ENCODE measurements at regions not wholly inside any gene's neighbourhood (a gene's known extent, or its start where the extent isn't known, plus 50 kb on each side); places are given as distances from the start of the nearest gene placed in this dataset.
"Not testable (repeated sequence)": the region's sequence is repeated elsewhere in the genome, so short reads cannot be mapped to it uniquely, and the experiment has no call there.

DNA sequence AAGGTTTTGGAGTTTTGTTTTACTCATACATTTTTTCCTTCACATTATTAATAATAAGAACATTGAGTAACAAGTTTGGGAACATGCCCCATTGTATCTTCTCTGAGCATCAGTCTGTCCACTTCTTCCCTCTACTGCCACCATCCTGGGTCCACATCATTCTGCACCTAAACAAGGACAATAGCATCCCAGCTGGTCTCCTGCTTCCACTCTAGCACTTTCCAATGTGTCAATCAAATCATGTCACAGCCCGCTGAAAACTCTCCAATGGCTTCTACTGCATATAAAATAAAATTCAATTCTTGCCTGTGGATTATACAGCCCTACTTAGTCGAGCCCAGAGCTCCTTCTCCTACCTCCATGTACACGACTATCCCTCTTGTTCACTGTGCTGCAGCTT, 66.8 kb upstream of the RBPJ start:
- DNase-seq, result no peak
- H3K4me3 Mint-ChIP-seq, result no peak overlapping the region
- no peak overlapping the region for H3K27ac Mint-ChIP-seq
- H3K9me3 Mint-ChIP-seq, result no peaks in the 10 kb centered on the region
- POLR2A ChIA-PET, result no interaction called here
- ATAC-seq (ENCODE audit: low read depth), result no peak
- H3K4me1 Mint-ChIP-seq, result no peaks in the 10 kb centered on the region
- H3K36me3 Mint-ChIP-seq, result no peaks in the 10 kb centered on the region
- peaks cover 2% of the 10 kb centered on the region for H3K27me3 Mint-ChIP-seq

GRCh38 chr4:26255989-26256388, 64.8 kb upstream of the RBPJ start:
- no peak overlapping the region for H3K4me3 Mint-ChIP-seq
- no peak for ATAC-seq (ENCODE audit: low read depth)
- DNase-seq, result no peak
- no peaks in the 10 kb centered on the region for H3K36me3 Mint-ChIP-seq
- POLR2A ChIA-PET, result interaction anchor here (0.6 kb wide), 1 partner anchor 23 kb away, joined by 3 read pairs; no protein-coding TSS in a partner anchor
- no peak overlapping the region for H3K27ac Mint-ChIP-seq
- peaks cover 9% of the 10 kb centered on the region for H3K27me3 Mint-ChIP-seq
- H3K9me3 Mint-ChIP-seq, result no peaks in the 10 kb centered on the region
- no peaks in the 10 kb centered on the region for H3K4me1 Mint-ChIP-seq

DNA sequence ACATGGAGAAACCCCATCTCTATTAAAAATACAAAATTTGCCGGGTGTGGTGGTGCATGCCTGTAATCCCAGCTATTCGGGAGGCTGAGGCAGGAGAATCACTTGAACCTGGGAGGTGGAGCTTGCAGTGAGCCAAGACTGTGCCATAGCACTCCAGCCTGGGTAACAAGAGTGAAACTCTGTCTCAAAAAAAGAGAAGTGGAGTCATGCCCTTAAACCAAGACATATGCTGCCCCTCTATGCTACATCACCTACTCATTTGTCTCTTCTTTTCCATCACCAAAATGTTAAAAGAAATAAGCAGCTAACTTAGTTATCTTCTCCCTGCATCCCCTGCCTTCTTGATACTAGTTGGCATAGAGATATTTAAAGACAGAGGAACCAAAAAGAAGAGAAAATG, 63.4 kb upstream of the RBPJ start:
- H3K4me3 Mint-ChIP-seq; DNase-seq; H3K36me3 Mint-ChIP-seq; H3K9me3 Mint-ChIP-seq; H3K4me1 Mint-ChIP-seq; ATAC-seq (ENCODE audit: low read depth); H3K27ac Mint-ChIP-seq; POLR2A ChIA-PET: not testable (repeated sequence)
- peaks cover 14% of the 10 kb centered on the region for H3K27me3 Mint-ChIP-seq

DNA sequence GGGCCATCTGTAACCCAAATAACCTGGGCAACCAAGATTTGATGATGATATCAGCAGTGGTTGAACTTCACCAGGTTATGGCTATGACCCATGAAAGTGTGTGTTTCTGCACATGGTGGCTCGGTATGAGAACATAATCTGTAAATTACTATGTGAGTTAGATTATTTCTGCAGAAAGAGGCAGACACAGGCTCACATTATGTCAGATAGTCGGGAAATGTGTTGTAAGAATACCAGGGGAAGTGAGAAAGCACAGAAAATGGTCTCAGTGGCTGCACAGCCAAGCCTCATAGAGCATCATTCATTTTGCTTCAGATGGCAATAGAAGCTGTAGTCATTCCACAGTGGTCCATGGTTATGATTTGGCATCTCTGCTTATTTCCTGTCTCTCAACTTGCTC, 63.0 kb upstream of the RBPJ start:
- POLR2A ChIA-PET, result no interaction called here
- H3K4me1 Mint-ChIP-seq, result no peaks in the 10 kb centered on the region
- H3K4me3 Mint-ChIP-seq, result no peak overlapping the region
- H3K27ac Mint-ChIP-seq, result no peak overlapping the region
- ATAC-seq (ENCODE audit: low read depth) (no peak), DNase-seq (no peak)
- peaks cover 14% of the 10 kb centered on the region for H3K27me3 Mint-ChIP-seq
- peaks cover 2% of the 10 kb centered on the region for H3K36me3 Mint-ChIP-seq
- H3K9me3 Mint-ChIP-seq, result peaks cover 2% of the 10 kb centered on the region

DNA sequence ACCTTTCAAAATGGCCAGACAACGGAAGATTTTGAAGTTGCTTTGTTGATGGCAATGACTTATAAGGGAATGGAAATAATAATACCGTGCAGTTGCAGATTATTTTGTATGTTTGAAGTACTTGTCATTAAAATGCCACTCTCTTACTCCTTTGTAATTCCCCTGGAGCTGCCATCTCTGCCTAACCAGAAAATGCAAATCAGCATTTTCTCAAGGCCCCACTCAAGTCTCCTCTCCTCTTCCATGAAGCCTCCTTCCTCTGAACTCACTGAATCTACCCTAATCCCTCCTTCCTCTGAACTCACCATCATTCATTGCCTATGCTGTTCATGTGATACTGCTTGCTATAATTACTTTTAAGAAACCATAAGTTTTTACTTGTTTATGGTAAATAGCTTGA, 60.2 kb upstream of the RBPJ start:
- DNase-seq, result no peak
- ATAC-seq (ENCODE audit: low read depth), result no peak
- Mint-ChIP-seq H3K27me3 (peaks cover 18% of the 10 kb centered on the region), H3K9me3 (peaks cover 4% of the 10 kb centered on the region), H3K27ac (no peak overlapping the region), H3K4me3 (no peak overlapping the region), H3K36me3 (peaks cover 2% of the 10 kb centered on the region), H3K4me1 (no peaks in the 10 kb centered on the region)
- POLR2A ChIA-PET, result no interaction called here

DNA sequence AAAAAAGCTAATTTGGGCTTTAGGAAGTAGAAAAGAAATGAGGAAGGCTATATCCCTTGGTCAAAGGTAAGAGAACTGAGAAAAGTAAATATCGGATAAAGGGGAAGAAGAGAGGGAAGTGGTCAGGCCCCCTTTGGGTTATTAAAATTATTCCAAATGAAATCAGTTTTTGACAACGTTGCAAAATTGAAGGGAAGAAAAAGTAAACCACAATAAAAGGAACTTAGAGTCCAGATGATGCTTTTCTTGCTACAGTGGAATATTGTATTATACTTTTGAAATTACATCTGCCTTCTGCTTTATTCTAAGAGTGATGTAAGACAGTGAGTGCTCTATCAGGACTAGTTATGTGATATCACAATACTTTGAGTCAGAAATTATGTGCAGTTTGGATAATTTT, 59.4 kb upstream of the RBPJ start:
- Mint-ChIP-seq H3K27me3 (peaks cover 17% of the 10 kb centered on the region), H3K9me3 (peaks cover 4% of the 10 kb centered on the region), H3K27ac (no peak overlapping the region), H3K4me3 (no peak overlapping the region), H3K4me1 (no peaks in the 10 kb centered on the region), H3K36me3 (peaks cover 2% of the 10 kb centered on the region)
- ATAC-seq (ENCODE audit: low read depth) (no peak), DNase-seq (no peak)
- POLR2A ChIA-PET, result no interaction called here

- POLR2A ChIA-PET, result no interaction called here
- Mint-ChIP-seq H3K9me3 (peaks cover 4% of the 10 kb centered on the region), H3K4me1 (no peaks in the 10 kb centered on the region), H3K4me3 (no peak overlapping the region), H3K27ac (no peak overlapping the region), H3K27me3 (peaks cover 17% of the 10 kb centered on the region), H3K36me3 (peaks cover 2% of the 10 kb centered on the region)
- ATAC-seq (ENCODE audit: low read depth) (no peak), DNase-seq (no peak)
Observed at GRCh38 chr4:26263165-26263564, 57.6 kb upstream of the RBPJ start.

GRCh38 chr4:26264109-26264508, 56.7 kb upstream of the RBPJ start:
- Mint-ChIP-seq H3K4me1 (peaks cover 3% of the 10 kb centered on the region), H3K36me3 (peaks cover 2% of the 10 kb centered on the region), H3K27ac (no peak overlapping the region), H3K27me3 (peaks cover 17% of the 10 kb centered on the region), H3K9me3 (peaks cover 4% of the 10 kb centered on the region), H3K4me3 (no peak overlapping the region)
- POLR2A ChIA-PET, result no interaction called here
- no peak for DNase-seq
- no peak for ATAC-seq (ENCODE audit: low read depth)

DNA sequence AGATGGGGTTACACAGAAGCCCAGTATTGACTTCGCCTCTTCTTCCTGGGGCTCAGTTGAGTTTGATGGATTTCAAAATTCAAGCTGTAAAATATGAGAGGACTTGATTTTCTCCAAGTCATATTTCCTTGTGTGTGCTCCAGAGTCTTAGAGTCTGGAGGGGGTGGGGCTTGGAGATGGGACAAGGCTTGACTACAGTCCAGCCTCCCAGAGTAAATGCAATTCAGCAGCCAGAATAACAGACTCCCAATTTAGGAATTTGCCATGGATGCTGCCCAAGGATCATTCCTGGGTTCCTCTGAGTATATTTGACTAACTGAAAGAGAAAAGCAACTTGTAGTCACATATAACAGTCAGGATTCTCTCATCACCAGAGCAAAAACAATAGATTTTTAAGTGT, 53.7 kb upstream of the RBPJ start:
- Mint-ChIP-seq H3K36me3 (peaks cover 2% of the 10 kb centered on the region), H3K27ac (no peak overlapping the region), H3K4me3 (no peak overlapping the region), H3K9me3 (peaks cover 4% of the 10 kb centered on the region), H3K27me3 (peaks cover 8% of the 10 kb centered on the region), H3K4me1 (peaks cover 3% of the 10 kb centered on the region)
- no peak for DNase-seq
- ATAC-seq (ENCODE audit: low read depth), result no peak
- POLR2A ChIA-PET, result no interaction called here

DNA sequence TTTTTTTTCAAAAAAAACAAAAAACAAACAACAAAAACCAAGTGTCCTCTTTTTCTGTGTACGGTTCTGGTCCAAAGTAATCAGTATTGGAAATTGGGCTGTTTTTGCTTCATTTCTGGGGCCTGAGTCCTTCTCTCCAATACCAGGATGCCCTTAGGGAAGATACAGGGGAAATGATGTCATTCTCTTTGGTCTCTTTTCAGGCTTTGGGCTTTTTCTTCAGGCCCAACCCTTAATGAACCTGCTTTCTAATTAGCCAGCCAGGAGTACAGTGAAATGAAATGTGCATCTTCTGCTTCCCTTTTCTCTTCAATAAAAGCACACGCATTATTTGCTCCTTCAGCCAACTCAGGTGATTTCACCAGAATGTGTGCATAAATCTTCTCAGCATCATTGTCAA, 52.6 kb upstream of the RBPJ start:
- DNase-seq, result no peak
- Mint-ChIP-seq H3K4me3 (no peak overlapping the region), H3K27me3 (peaks cover 7% of the 10 kb centered on the region), H3K4me1 (peaks cover 11% of the 10 kb centered on the region), H3K27ac (no peak overlapping the region), H3K9me3 (peaks cover 3% of the 10 kb centered on the region), H3K36me3 (no peaks in the 10 kb centered on the region)
- no peak for ATAC-seq (ENCODE audit: low read depth)
- POLR2A ChIA-PET, result no interaction called here

- ATAC-seq (ENCODE audit: low read depth) (no peak), DNase-seq (no peak)
- H3K36me3 Mint-ChIP-seq, result no peaks in the 10 kb centered on the region
- H3K4me1 Mint-ChIP-seq, result peaks cover 15% of the 10 kb centered on the region
- H3K27me3 Mint-ChIP-seq, result peaks cover 7% of the 10 kb centered on the region
- POLR2A ChIA-PET, result no interaction called here
- H3K9me3 Mint-ChIP-seq, result peaks cover 3% of the 10 kb centered on the region
- no peak overlapping the region for H3K27ac Mint-ChIP-seq
- H3K4me3 Mint-ChIP-seq, result no peak overlapping the region
Observed at GRCh38 chr4:26269038-26269437, 51.8 kb upstream of the RBPJ start.
